Retinal pigment epithelial cell (primary cell): ENCODE measurements at regions not wholly inside any gene's neighbourhood (a gene's known extent, or its start where the extent isn't known, plus 50 kb on each side); places are given as distances from the start of the nearest gene placed in this dataset.
"Not testable (repeated sequence)": the region's sequence is repeated elsewhere in the genome, so short reads cannot be mapped to it uniquely, and the experiment has no call there.

ENCODE experiments used
- DNase-seq: peaks from one replicate; pipeline ENCODE4 v3.0.0-alpha.2; 2010; ENCODE audit warnings: low read depth
- H3K4me3 ChIP-seq: 2 replicates; pipeline ENCODE4 v1.5.1; 2011; ENCODE audit warnings: mild to moderate bottlenecking, low read length, control low read depth, moderate library complexity
- CTCF ChIP-seq: conservative IDR thresholded peaks from 2 replicates; pipeline ENCODE4 v1.5.1; 2011; ENCODE audit warnings: low read depth, low read length, control low read depth, inconsistent platforms

DNA sequence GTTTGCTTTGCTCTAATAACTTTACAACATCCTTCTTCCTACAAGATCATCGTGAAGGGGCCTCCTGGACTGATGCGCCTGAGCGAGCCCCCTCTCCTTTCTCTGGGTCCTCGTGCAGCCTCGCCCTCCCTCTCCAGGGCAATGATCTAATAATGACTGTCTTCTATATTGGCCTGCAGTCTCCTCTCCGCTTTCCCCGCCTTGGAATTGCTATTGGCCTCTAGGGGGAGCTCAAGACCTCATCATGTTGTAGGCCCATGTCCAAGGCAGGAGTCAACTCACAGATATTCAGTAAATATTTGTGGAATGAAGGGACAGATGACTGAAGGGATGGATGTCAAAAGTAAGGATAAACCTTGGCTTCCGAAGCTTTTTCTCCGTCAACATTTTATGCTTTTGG lies 1180.3 kb downstream of the TYW1 start:
- no peak overlapping the region for H3K4me3 ChIP-seq
- DNase-seq: peak; percentile 46
- TF ChIP-seq CTCF: peak; percentile 88

- DNase-seq: no peak
- no peak overlapping the region for H3K4me3 ChIP-seq
- TF ChIP-seq CTCF: no peak
Measured at GRCh38 chr7:68180761-68181160, 1184.1 kb downstream of the TYW1 start.

GRCh38 chr7:68183176-68183575 lies 1186.5 kb downstream of the TYW1 start:
- no peak overlapping the region for H3K4me3 ChIP-seq
- no peak for TF ChIP-seq CTCF
- DNase-seq: no peak

GRCh38 chr7:68185631-68186456 lies 1189.2 kb downstream of the TYW1 start:
- no peak overlapping the region for H3K4me3 ChIP-seq
- DNase-seq: no peak
- TF ChIP-seq CTCF: no peak

DNA sequence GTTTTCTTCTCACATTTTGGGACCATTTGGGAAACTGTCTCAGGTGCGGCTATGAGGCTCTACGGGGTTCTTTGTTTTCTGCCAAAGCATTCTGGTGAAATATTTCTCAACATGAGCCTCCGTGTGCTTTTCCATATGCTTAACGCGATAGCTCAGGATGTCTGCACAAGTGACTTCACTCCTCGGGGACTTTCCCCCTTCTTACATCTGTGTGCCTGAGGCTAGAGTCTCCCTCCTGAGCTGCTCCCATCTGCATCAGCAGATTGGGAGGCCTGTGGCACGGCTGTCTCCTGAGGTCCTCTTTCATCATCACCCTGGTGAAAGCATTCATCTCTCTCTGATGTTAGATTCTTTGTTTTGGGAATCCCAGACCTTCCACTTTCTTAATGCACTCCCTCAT lies 1190.9 kb downstream of the TYW1 start:
- TF ChIP-seq CTCF: no peak
- DNase-seq: no peak

GRCh38 chr7:68192941-68193340 lies 1196.3 kb downstream of the TYW1 start:
- no peak for DNase-seq
- TF ChIP-seq CTCF: no peak
- H3K4me3 ChIP-seq: no peak overlapping the region

More for the DNA sequence above, 1190.9 kb downstream of the TYW1 start:
- no peak overlapping the region for H3K4me3 ChIP-seq

- not testable (repeated sequence) for H3K4me3 ChIP-seq, DNase-seq
Measured at GRCh38 chr7:68195642-68196041, 1199.0 kb downstream of the TYW1 start.
